ENCODE measurements at regions not wholly inside any gene's neighbourhood (a gene's known extent, or its start where the extent isn't known, plus 50 kb on each side); places are given as distances from the start of the nearest gene placed in this dataset.

DNA sequence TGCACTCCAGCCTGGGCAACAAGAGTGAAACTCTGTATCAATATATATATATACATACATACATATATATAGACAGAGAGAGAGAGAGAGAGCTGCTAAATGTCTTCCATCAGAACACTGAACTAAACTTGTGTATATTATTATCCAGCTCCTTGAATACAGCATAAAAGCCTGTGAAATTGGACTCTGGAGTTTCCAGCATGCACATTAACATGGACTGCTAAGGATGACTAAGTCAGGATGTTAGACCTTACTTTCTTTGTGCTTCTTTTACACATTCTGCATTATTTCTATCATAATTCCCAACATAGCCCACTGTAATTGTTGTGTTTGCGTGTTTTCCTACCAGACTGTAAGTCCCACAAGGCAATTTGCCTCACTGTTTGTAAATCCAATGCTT lies 259.1 kb downstream of the TGFB2 start:
- no peak for TF ChIP-seq CTCF (IDR thresholded peaks at IDR 0.05; ENCODE audit: low read length)
- no peak for TF ChIP-seq EZH2 (optimal IDR thresholded peaks at IDR 0.05; ENCODE audit: low read depth, low read length)
- TF ChIP-seq EZH2phosphoT487 (IDR thresholded peaks at IDR 0.05; ENCODE audit: low read length): no peak

Measured in MM.1S (cell line).